Fibroblast of skin of right quadriceps (primary cell): ENCODE measurements at regions not wholly inside any gene's neighbourhood (a gene's known extent, or its start where the extent isn't known, plus 50 kb on each side); places are given as distances from the start of the nearest gene placed in this dataset.
"Not testable (repeated sequence)": the region's sequence is repeated elsewhere in the genome, so short reads cannot be mapped to it uniquely, and the experiment has no call there.

Experiments used
- DNase-seq: peaks from one replicate; pipeline ENCODE4 v3.0.0-alpha.2; 2013

- DNase-seq, result no peak
These were observed 300.9 kb downstream of the BCOR start for GRCh38 chrX:39796856-39797255.

DNA sequence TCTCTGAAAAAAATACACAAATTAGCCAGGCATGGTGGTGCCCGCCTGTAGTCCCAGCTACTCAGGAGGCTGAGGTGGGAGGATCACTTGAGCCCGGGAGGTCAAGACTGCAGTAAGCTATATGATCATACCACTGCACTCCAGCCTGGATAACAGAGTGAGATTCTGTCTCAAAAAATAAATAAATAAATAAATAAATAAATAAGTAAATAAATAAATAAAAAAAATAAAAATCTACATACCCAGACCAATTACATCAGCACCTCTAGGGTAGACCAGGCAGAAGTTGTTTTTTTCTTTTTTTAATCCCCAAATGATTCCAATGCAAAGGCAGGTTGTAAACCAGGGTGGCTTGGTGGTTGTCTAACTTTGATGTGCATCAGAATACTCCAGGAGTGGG lies 299.3 kb downstream of the BCOR start:
- DNase-seq, result not testable (repeated sequence)

DNA sequence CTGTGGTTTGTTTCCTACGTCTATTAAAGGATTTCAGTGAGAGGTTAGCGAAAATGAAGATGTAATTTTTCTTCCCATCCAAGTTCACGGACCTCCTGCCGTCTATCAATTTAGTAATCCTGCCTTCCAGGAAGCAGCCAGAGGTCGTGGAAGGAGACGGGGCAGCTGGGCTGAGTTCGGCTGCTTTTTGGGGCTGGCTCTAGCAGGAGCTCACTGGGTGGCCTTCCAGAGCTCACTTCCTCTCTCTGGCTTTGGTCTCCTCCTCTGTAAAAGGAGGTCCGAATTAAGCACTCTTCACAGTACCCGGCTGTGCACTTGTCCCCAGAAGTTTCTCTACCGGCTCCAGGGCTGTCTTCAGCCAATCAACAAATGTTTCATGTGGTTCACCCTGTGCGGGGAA lies 295.4 kb downstream of the BCOR start:
- DNase-seq, result no peak

DNA sequence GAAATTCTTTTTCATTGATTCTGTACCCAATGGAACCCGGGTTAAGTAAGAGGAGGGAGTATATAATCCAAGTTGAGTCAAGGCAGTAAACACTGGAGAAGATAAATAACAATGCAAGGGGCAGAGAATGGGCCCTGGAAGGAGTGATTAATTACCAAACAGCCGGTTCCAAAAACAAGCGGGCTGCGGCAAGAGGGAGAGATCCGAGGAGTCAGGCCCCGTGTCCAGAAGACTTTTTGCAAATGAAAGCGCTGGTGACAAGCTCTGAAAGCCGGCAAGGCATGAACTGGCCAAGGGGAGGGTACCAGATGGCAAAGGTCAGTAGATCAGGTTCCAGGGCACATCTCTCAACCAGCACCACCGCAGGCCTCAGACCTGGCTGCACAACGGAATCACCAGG lies 294.9 kb downstream of the BCOR start:
- DNase-seq, result no peak

GRCh38 chrX:39805022-39805421 lies 292.7 kb downstream of the BCOR start:
- DNase-seq, result no peak

GRCh38 chrX:39805825-39806224 lies 291.9 kb downstream of the BCOR start:
- DNase-seq, result no peak

GRCh38 chrX:39808471-39808917 lies 289.3 kb downstream of the BCOR start:
- DNase-seq, result peak; percentile 89

DNA sequence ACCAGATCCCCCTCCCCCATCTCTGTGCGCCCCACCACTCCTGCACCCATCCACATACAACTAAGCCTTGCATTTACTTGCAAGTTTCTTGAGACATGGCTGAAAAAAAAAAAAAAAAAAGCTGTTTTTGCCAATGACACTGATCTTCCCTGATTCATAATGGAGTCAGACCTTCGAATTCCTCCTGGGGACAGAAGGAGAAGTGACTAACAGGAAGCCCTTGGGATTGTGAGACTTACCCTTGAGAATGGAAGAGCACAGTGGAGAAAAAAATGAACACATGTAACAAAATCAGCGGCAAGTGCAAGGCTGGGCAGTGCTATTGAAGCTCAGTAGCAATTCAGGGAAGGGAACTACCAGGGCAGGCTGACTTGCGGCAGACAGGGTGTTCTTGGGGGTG lies 288.4 kb downstream of the BCOR start:
- peak; percentile 81 for DNase-seq

DNA sequence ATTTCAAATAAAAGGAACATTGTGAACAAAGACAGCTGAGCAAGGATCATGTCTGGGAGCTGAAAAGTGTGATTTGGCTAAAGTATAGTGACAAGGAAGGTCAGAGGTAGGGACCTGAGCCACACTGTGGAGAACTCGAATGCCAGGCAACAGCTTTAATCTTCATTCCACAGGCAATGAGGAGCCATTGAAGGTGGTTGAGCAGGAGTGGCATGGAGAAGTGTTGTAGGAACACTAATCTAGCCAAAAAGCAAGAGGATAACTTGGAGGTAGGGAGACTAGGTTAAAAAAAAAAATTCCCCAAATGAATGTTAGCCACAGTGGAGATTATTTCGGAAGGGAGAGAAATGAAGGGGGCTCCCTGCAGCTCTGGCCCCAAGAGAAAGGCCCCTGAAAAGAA lies 286.9 kb downstream of the BCOR start:
- DNase-seq, result no peak

- no peak for DNase-seq
These were observed 286.4 kb downstream of the BCOR start for GRCh38 chrX:39811376-39811775.

GRCh38 chrX:39813631-39814277 lies 284.0 kb downstream of the BCOR start:
- peak; percentile 32 for DNase-seq

- peak; percentile 13 for DNase-seq
These were observed 283.4 kb downstream of the BCOR start for GRCh38 chrX:39814391-39814790.

DNA sequence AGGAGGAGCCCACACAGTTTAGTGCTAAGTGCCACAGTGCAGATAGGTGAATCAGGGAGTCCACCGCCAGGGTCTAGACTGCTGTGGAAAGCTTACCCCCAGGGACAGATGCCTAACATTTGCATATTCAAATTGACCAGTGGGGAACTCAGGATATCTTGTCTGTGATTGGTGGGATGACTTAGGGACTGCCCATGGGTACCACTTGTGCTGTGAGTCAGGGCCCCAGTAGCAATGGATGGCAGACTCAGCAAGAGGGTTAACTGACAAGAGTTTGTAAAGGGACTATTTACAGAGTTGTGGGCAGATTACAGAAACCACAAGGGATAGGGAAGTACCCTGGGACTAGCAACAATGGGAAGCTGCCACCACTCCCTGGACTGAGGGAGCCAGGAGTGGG lies 282.1 kb downstream of the BCOR start:
- DNase-seq, result peak; percentile 5

- peak; percentile 45 for DNase-seq
These were observed 280.7 kb downstream of the BCOR start for GRCh38 chrX:39816871-39817731.

GRCh38 chrX:39817754-39818470 lies 279.8 kb downstream of the BCOR start:
- no peak for DNase-seq

DNA sequence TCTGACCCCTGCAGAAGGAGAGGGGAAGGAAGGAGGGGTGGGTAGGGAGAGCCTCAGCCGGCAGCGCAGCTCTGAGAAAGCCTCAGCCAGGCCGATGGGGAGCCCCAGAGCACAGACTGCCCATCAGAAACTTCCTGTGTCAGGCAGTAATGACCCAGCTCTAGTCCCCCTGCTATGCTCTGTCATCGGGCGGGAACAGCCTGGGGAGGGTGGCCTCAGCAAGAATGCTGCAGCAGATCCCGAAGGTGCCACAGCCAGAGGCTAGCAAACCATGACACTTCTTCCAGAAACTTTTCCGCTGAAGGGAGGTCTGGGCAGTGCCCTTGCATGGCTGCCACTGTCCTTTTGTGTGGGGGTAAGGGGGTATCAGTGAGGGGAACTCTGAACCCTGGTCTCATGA lies 279.0 kb downstream of the BCOR start:
- DNase-seq, result no peak

DNA sequence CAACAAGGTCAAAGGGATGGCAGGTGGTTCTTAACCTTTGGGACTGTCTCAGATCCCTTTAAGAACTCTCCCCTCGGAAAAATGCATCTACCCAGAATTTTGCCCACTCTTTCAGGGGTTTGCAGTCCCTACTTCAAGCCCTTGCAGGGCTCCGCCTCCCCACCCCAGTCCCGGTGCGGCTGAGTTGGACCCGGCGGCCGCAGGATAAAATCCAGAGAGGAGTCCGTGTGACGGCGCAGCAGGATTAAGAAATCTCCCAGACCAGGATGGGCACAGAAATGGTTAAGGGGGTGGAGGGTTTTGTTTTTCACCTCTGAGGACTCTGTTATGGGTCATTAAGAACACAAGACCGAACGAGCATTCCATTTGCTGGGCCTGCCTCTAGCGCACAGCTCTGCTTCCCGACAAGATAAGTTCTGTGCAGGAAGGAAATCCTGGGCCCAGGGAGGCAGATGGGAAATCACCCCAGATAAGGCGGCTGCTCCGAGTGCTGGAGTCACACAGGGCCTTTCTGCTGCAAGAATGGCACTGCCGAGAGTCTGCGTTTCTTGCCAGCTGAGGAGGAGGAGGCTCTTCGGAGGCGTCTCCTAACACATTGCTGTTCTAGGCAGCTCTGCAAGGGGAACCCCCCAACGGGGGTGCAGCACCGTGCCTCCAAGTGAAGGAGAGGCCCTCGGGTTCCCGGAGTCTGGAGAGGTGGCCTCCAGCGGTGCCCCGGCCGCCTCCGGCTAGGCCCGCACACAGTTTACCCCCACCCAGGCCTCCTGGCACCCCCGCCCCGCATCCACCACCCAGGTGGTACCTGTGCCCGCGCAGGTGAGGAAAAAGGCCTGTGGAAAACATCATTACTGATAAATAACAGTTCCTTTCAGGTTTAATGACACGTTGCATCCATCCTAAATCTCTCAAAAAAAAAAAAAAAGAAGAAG lies 277.6 kb downstream of the BCOR start:
- DNase-seq, result no peak

DNA sequence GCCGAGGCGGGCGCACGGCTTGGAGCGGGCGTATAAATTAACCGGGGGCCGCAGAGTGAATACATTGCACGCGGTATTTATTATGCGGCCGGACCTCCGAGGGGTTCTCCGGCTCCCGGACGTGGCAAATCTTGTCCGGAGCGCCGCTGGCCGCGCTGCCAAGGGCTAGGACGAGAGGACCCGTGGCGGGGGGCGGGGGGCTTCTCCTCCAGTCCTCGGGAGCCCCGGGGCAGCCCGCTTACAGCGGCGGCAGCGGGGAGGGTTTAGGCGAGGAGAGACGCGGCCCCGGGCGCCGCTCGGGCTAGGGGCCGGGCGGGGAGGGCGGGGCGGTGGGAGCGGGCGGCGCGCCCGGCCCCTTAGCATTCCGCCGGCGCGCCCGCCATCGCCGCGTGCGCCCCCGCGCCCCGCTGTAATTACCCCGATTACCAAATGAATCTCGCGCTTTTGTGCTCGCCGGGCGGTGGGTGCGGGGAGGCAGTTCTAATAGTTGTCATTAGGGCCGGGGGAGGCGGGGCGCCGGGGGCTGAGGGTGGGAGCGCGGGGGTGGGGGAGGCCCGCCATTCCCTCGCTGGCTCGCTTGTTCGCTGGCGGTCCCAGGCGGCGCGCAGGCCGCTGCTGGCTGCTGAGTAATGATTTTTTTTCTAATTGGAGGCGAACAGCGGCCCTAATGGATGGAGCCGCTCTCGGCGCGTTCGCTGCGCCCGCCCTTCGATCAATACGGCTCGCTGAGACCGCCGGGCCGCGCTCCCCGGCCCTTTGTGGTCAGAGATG lies 276.6 kb downstream of the BCOR start:
- DNase-seq, result peak; percentile 49

- no peak for DNase-seq
These were observed 276.1 kb downstream of the BCOR start for GRCh38 chrX:39821709-39822095.

DNA sequence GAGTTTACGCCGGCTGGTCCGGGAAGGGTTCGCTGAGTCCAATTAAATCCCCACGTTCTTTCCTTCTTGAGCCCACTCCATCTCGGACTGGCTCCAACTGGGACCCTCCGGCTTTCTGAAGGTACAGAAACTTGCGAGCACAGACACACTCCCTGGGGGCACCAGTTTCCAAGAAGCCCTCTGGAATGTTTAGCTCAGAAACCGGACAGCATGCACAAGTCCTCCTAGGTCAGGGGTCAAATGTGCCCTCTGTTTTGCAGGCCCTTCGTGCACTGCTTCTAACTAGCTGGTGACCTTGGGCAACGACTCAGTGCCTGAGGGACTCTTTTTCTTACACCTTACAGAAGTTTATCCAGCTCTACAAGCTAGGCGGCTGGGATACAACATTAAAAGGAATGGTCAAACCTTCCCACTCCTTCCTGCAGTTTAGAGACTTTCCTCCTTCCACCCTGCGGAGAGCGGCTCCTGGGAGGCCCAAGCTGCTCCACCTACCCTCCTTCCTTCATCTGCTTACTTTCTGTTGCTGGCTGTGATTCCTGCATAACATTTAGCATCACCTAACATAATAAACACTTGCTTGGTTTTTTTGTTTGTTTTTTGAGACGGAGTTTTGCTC lies 275.5 kb downstream of the BCOR start:
- no peak for DNase-seq

DNA sequence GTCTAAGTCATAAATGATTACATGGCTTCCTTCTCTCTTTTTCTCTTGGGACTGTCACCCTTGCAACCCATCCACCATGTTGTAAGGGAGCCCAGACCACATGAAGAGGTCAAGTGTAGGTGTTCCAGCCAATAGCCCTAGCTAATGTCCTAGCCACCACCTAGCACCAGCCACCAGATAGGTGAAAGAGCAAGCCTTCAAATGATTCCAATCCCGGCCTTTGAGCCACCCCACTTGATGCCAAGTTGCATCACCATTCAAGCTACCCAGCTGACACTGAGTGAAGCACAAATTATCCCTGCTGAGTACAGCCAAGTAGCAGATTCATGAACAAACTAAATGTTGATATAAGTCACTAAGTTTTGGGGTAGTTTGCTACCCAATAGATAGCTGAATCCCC lies 274.3 kb downstream of the BCOR start:
- DNase-seq, result no peak
